Right lobe of liver (tissue), 6 donors: ENCODE measurements at regions not wholly inside any gene's neighbourhood (a gene's known extent, or its start where the extent isn't known, plus 50 kb on each side); places are given as distances from the start of the nearest gene placed in this dataset.

Source experiments
- ATAC-seq, 4 donors: fragments of 200-7000 bp; cut with Tn5 transposase; one replicate each; pipeline ENCODE4 v1.9.1; 2020; ENCODE audit warnings: mild to moderate bottlenecking in 4 of 4, moderate library complexity in 4 of 4
- DNase-seq, 3 donors: peaks; one replicate each; pipeline ENCODE4 v3.0.0-alpha.2; 2020
- H3K27ac ChIP-seq, 3 donors: fragments of 200-600 bp; one replicate each; pipeline ENCODE4 v1.8.0; 2022
- H3K27me3 ChIP-seq, 2 donors: fragments of 200-600 bp; one replicate each; pipeline ENCODE4 v1.8.0; 2022
- H3K36me3 ChIP-seq, 4 donors: fragments of 200-600 bp; sonication (generic) in 1 of 4; one replicate each; pipeline versions ENCODE4 v1.5.1 to v1.8.0; 2017 to 2022; ENCODE audit warnings: control low read depth in 1 of 4
- H3K4me1 ChIP-seq, 4 donors: fragments of 200-600 bp; sonication (generic) in 1 of 4; one replicate each; pipeline versions ENCODE4 v1.5.1 to v1.8.0; 2017 to 2022; ENCODE audit warnings: control low read depth in 1 of 4
- H3K4me3 ChIP-seq, 3 donors: fragments of 200-600 bp; one replicate each; pipeline ENCODE4 v1.8.0; 2022
- H3K9me3 ChIP-seq, 4 donors: fragments of 200-600 bp; sonication (generic) in 1 of 4; one replicate each; pipeline versions ENCODE4 v1.5.1 to v1.8.0; 2017 to 2022; ENCODE audit warnings: control low read depth in 1 of 4
- POLR2A ChIP-seq: fragments of 450-650 bp; IDR thresholded peaks from one replicate; pipeline ENCODE4 v1.6.1; 2017; ENCODE audit warnings: antibody characterized with exemption, mild to moderate bottlenecking
- WGBS: methylation state at CpG from one replicate; pipeline ENCODE4 v1.1.6; 2018; ENCODE audit warnings: low coverage, low lambda C conversion rate; ENCODE audit not compliant: insufficient coverage; ENCODE audit errors: missing lambda C conversion rate; 5-methylcytosine and 5-hydroxymethylcytosine counted together
- intact Hi-C, 2 donors: fragments of 100-400 bp; cut with DNase I; formaldehyde crosslinking; loops; one replicate each; pipeline versions ENCODE4 v1.11.2 to v1.14.1; 2022
- TF ChIP-seq, protein P1 (sequence below), 4 donors: fragments of 200-600 bp in 3 of 4; fragments of 450-650 bp in 1 of 4; IDR thresholded peaks; one replicate each; pipeline versions ENCODE4 v1.5.1 to v1.8.0; 2016 to 2022; ENCODE audit warnings: antibody characterized with exemption in 4 of 4, mild to moderate bottlenecking in 2 of 4
- donor health status: DM: no; HTN: yes; CAD: no.
- donor health status: DM: no; HTN: no; CAD: no.
- donor health status: DM: no; HTN: no; CAD: no.
- donor health status: DM: no; HTN: yes; CAD: no.
- donor health status: DM: no; HTN: yes; CAD: no.

DNA sequence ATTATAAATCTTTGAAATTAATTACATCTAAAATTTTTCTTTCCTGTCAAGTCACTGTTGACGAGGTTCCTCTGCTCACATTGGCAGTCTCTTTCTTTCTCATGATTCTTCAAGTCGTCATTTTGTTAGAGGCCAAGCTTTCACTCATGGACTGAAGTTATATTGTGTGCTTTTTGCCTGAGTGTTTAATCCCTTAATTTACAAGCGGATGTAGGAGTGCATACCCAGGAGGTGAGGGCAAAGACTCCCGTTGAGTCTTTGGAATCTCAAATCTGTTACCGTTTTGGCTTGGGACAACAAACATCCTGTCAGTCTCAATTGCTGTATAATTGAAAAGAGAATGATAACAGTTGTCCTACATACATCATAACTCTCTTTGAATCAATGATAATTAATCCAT is 345.0 kb downstream of the TRIML1 start:
- DNase-seq (no peak), ATAC-seq (no peak)
- Histone ChIP-seq H3K27ac (no peak overlapping the region), H3K4me1 (no peaks in the 10 kb centered on the region), H3K36me3 (no peaks in the 10 kb centered on the region), H3K27me3 (no peaks in the 10 kb centered on the region), H3K4me3 (no peak overlapping the region), H3K9me3 (no peaks in the 10 kb centered on the region)
- WGBS, result 50% methylated on average over 5 of the region's 5 CpGs
- intact Hi-C loops, result no loop called here
- no peak for TF ChIP-seq POLR2A
- TF ChIP-seq, protein P1, sequence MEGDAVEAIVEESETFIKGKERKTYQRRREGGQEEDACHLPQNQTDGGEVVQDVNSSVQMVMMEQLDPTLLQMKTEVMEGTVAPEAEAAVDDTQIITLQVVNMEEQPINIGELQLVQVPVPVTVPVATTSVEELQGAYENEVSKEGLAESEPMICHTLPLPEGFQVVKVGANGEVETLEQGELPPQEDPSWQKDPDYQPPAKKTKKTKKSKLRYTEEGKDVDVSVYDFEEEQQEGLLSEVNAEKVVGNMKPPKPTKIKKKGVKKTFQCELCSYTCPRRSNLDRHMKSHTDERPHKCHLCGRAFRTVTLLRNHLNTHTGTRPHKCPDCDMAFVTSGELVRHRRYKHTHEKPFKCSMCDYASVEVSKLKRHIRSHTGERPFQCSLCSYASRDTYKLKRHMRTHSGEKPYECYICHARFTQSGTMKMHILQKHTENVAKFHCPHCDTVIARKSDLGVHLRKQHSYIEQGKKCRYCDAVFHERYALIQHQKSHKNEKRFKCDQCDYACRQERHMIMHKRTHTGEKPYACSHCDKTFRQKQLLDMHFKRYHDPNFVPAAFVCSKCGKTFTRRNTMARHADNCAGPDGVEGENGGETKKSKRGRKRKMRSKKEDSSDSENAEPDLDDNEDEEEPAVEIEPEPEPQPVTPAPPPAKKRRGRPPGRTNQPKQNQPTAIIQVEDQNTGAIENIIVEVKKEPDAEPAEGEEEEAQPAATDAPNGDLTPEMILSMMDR (IDR thresholded peaks at IDR 0.05), result no peak

DNA sequence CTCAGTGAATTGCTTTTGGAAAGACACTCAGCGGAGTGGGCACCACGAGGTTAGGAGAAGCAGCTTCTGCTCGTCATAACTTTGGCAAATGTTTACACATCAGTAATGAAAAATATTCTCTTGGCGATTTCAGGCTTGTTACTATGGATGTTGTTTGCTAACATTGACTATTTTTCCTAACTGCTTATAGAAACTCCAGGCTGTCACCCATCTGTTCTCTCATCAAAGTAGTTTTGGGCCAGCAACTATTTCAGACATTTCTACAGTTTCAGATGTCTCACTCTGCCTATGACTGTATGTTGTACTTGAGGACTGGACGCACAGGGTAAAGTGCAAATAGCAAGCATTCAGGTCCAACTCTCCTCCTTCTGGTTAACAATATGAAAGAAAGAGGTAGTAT is 346.7 kb downstream of the TRIML1 start:
- ATAC-seq (no peak), DNase-seq (no peak)
- TF ChIP-seq, protein P1 (IDR thresholded peaks at IDR 0.05), result no peak
- TF ChIP-seq POLR2A, result no peak
- WGBS, result 51% methylated on average over 5 of the region's 5 CpGs
- H3K9me3 ChIP-seq, result no peaks in the 10 kb centered on the region
- H3K36me3 ChIP-seq, result no peaks in the 10 kb centered on the region
- no peak overlapping the region for H3K27ac ChIP-seq
- H3K27me3 ChIP-seq, result no peaks in the 10 kb centered on the region
- H3K4me1 ChIP-seq, result no peaks in the 10 kb centered on the region
- intact Hi-C loops, result no loop called here
- no peak overlapping the region for H3K4me3 ChIP-seq

DNA sequence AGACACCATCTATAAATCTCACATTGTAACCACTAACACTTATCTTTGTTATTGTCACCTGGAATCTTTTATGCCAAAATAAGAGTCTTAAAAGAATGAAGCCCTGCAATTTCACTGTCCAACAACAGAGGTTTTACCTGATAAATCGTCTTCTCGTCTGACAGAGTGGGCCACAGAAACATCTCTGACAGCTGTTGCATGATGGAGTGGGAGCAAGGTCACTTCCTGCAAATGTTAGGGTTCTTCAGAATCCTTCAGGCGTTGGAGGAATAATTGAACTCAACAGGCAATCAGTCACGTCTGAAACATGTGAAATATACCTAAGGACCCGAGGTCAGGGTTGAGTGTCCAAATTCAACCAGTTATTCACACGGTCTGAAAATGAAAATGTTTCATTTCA is 353.6 kb downstream of the TRIML1 start:
- Histone ChIP-seq H3K36me3 (no peaks in the 10 kb centered on the region), H3K4me1 (no peaks in the 10 kb centered on the region), H3K27me3 (no peaks in the 10 kb centered on the region), H3K9me3 (no peaks in the 10 kb centered on the region), H3K4me3 (no peak overlapping the region), H3K27ac (no peak overlapping the region)
- no peak for ATAC-seq
- intact Hi-C loops, result no loop called here
- 32% methylated on average over 6 of the region's 6 CpGs for WGBS
- no peak for DNase-seq
- no peak for TF ChIP-seq POLR2A
- TF ChIP-seq, protein P1 (IDR thresholded peaks at IDR 0.05), result no peak

DNA sequence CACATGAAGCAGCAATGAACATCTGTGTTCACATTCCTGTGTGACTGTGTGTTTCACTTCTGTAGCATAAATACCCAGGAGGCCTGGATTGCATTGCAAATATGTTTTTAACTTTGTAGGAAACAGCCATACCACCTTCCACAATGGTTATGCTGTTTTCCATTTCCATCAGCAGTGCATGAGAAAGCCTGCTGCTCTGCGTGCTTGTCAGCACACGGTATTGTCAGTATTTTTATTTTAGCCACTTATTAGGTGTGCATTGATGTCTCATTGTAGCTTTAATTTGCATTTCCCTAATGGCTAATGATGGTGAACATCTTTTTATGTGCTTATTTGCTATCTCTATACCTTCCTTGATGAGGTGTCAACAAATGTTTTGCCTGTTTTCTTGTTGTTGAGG is 355.9 kb downstream of the TRIML1 start:
- intact Hi-C loops, result no loop called here
- no peaks in the 10 kb centered on the region for H3K36me3 ChIP-seq
- no peaks in the 10 kb centered on the region for H3K27me3 ChIP-seq
- H3K27ac ChIP-seq, result no peak overlapping the region
- TF ChIP-seq POLR2A, result no peak
- TF ChIP-seq, protein P1 (IDR thresholded peaks at IDR 0.05), result no peak
- 70% methylated on average over 2 of the region's 2 CpGs for whole genome bisulfite sequencing
- H3K4me1 ChIP-seq, result no peaks in the 10 kb centered on the region
- no peaks in the 10 kb centered on the region for H3K9me3 ChIP-seq
- H3K4me3 ChIP-seq, result no peak overlapping the region
- DNase-seq, result no peak
- no peak for ATAC-seq

DNA sequence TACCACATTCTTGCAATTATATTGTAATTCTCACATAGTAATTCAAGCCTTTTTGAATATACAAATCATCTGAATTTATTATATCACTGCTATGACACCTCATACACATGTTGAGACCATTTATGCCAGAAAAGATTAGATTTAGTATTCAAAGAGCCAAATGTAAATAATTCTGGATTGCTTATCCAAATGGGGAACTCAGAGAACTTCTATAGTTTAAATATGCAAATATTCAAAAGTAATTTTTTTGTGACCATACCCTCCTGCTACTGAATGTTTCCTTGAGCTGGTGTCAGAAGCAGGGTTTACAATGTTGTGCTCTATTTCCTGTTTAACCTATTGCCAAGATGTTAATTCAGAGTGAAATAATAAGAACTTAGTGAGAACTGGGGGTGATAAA is 372.2 kb downstream of the TRIML1 start:
- Histone ChIP-seq H3K27ac (no peak overlapping the region), H3K4me1 (no peaks in the 10 kb centered on the region), H3K36me3 (no peaks in the 10 kb centered on the region), H3K4me3 (no peak overlapping the region), H3K27me3 (no peaks in the 10 kb centered on the region), H3K9me3 (no peaks in the 10 kb centered on the region)
- DNase-seq, result no peak
- TF ChIP-seq POLR2A, result no peak
- TF ChIP-seq, protein P1 (IDR thresholded peaks at IDR 0.05), result no peak
- ATAC-seq, result no peak
- intact Hi-C loops, result no loop called here
